ENCODE measurements at regions not wholly inside any gene's neighbourhood (a gene's known extent, or its start where the extent isn't known, plus 50 kb on each side); places are given as distances from the start of the nearest gene placed in this dataset.

- no peak for ATAC-seq
- no TSS peak for BruUV-seq (replicated peaks)
- no peak overlapping the region for H3K27ac ChIP-seq (ENCODE audit: low read length)
- no peaks in the 10 kb centered on the region for H3K4me1 ChIP-seq (ENCODE audit: control insufficient read depth, insufficient read depth, low read length)
- H3K27me3 ChIP-seq (ENCODE audit: control insufficient read depth, insufficient read depth, low read length) = peaks cover 9% of the 10 kb centered on the region
- no peak overlapping the region for H3K4me3 ChIP-seq (ENCODE audit: low read depth in 2 of 2, low read length in 2 of 2)
- TF ChIP-seq SIN3A (IDR thresholded peaks at IDR 0.05; ENCODE audit: borderline replicate concordance, insufficient read depth, low read depth, low read length) (no peak), TCF7L2 (IDR thresholded peaks at IDR 0.05; ENCODE audit: low read depth, low read length) (no peak), REST (IDR thresholded peaks at IDR 0.05; ENCODE audit: insufficient read depth in 1 of 2, low read depth in 2 of 2, low read length in 1 of 2) (no peak), POLR2AphosphoS5 (IDR thresholded peaks at IDR 0.05; ENCODE audit: low read depth, low read length) (no peak), CTCF (IDR thresholded peaks at IDR 0.05) (no peak)
- H3K36me3 ChIP-seq (ENCODE audit: control insufficient read depth, insufficient read depth, low read length) = no peaks in the 10 kb centered on the region
- CTCF ChIA-PET = no interaction called here
- no peaks in the 10 kb centered on the region for H3K9me3 ChIP-seq (ENCODE audit: control insufficient read depth, insufficient read depth, low read depth, low read length)
- intact Hi-C loops (cut with micrococcal nuclease; ENCODE audit: unreplicated experiment) (no loop called here), in situ Hi-C loops (cut with HindIII; ENCODE audit: low pct_unique_long_range_greater_than_20kb, low sequenced_read_pairs) (no loop called here)
- DNase-seq (ENCODE audit: low read depth, low spot score) = no peak
- POLR2A ChIA-PET = no interaction called here
Measured at GRCh38 chr1:157217486-157217885, 79.3 kb upstream of the ETV3 start.

GRCh38 chr1:157213836-157214235 is 75.6 kb upstream of the ETV3 start:
- H3K9me3 ChIP-seq (ENCODE audit: control insufficient read depth, insufficient read depth, low read depth, low read length) = no peaks in the 10 kb centered on the region
- ChIA-PET POLR2A (interaction anchor here (0.7 kb wide), 1 partner anchor 286 kb away, joined by 5 read pairs; no protein-coding TSS in a partner anchor), CTCF (no interaction called here)
- DNase-seq (ENCODE audit: low read depth, low spot score) (no peak), ATAC-seq (no peak)
- no peaks in the 10 kb centered on the region for H3K4me1 ChIP-seq (ENCODE audit: control insufficient read depth, insufficient read depth, low read length)
- no peak overlapping the region for H3K4me3 ChIP-seq (ENCODE audit: low read depth in 2 of 2, low read length in 2 of 2)
- no peak for TF ChIP-seq TCF7L2 (IDR thresholded peaks at IDR 0.05; ENCODE audit: low read depth, low read length)
- no peak for TF ChIP-seq POLR2AphosphoS5 (IDR thresholded peaks at IDR 0.05; ENCODE audit: low read depth, low read length)
- no peak for TF ChIP-seq REST (IDR thresholded peaks at IDR 0.05; ENCODE audit: insufficient read depth in 1 of 2, low read depth in 2 of 2, low read length in 1 of 2)
- no peak for TF ChIP-seq CTCF (IDR thresholded peaks at IDR 0.05)
- no peak for TF ChIP-seq SIN3A (IDR thresholded peaks at IDR 0.05; ENCODE audit: borderline replicate concordance, insufficient read depth, low read depth, low read length)
- H3K36me3 ChIP-seq (ENCODE audit: control insufficient read depth, insufficient read depth, low read length) = no peaks in the 10 kb centered on the region
- no peak overlapping the region for H3K27ac ChIP-seq (ENCODE audit: low read length)
- in situ Hi-C loops (cut with HindIII; ENCODE audit: low pct_unique_long_range_greater_than_20kb, low sequenced_read_pairs) (no loop called here), intact Hi-C loops (cut with micrococcal nuclease; ENCODE audit: unreplicated experiment) (no loop called here)
- BruUV-seq (replicated peaks) = no TSS peak
- peaks cover 2% of the 10 kb centered on the region; the same call in 1 of the 2 replicates for H3K27me3 ChIP-seq (ENCODE audit: control insufficient read depth, insufficient read depth, low read length)
